ENCODE measurements at regions not wholly inside any gene's neighbourhood (a gene's known extent, or its start where the extent isn't known, plus 50 kb on each side); places are given as distances from the start of the nearest gene placed in this dataset.
"Not testable (repeated sequence)": the region's sequence is repeated elsewhere in the genome, so short reads cannot be mapped to it uniquely, and the experiment has no call there.

DNA sequence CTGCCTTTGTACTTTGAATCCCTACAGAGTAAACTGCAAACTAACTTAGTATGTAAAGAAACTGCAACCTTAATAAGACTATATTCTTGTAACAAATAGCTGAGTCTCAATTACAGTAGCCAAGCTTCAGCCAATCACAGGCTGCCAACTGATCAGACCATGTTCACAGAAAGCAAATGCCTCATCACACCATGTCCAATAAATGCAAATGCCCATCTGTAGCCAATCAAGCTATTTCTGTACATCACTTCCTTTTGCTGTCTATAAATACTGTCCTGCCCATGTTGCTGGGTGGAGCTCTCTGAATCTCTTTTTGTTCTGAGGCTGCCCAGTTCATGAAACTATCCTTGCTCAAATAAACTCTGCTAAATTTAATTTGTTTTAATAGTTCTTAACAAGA lies 531.7 kb upstream of the TOM1L1 start:
- H3K4me3 ChIP-seq (ENCODE audit: low read length) = no peak overlapping the region
- peaks cover 3% of the 10 kb centered on the region; the same call in 1 of the 2 replicates for H3K9me3 ChIP-seq (ENCODE audit: insufficient read depth, low read depth, low read length)
- H3K27ac ChIP-seq (ENCODE audit: low read length) = no peak overlapping the region
- H3K9ac ChIP-seq (ENCODE audit: low read depth, low read length) = no peak overlapping the region
- no peaks in the 10 kb centered on the region for H3K36me3 ChIP-seq (ENCODE audit: insufficient read depth, low read depth, low read length)
- no peaks in the 10 kb centered on the region for H3K27me3 ChIP-seq (ENCODE audit: insufficient read depth, low read length)
- peaks cover 16% of the 10 kb centered on the region; the same call in 1 of the 2 replicates for H3K4me1 ChIP-seq (ENCODE audit: insufficient read depth, low read length)

DNA sequence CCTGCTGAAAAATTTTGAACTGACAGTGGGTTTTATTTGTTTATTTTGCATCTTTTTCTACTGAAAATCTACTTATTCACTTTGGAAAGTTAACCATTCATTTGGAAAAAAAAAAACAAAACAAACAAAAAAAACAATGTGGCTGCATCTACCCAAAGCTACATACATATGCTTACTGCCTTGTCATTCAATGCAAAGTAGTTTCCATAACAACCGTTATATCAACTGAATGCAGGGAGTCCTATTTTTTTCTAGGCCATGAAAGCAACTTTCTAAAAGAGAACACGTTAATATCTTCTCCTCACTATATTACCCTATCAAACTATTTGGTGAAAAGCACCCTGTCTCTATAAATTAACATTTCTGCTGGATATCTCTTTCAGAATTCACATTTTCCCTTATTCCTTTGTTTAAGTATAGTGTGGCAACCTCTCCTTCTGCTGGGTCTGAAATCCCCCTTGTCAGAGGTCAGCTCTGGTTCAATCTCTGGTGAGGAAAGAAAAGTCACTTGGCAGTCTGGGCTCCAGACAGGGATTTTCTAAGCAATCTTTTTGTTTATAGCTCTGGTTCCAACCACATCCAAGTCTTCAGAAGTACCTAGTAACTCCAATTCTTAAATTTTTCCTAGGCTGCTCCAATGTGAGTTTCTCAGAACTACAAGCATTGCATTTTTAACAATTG lies 528.4 kb upstream of the TOM1L1 start:
- H3K36me3 ChIP-seq (ENCODE audit: insufficient read depth, low read depth, low read length) = no peaks in the 10 kb centered on the region
- H3K27ac ChIP-seq (ENCODE audit: low read length) = peak overlapping the region; percentile 1
- no peak overlapping the region for H3K4me3 ChIP-seq (ENCODE audit: low read length)
- no peaks in the 10 kb centered on the region for H3K27me3 ChIP-seq (ENCODE audit: insufficient read depth, low read length)
- no peak overlapping the region; the same call in 1 of the 2 replicates for H3K9ac ChIP-seq (ENCODE audit: low read depth, low read length)
- H3K9me3 ChIP-seq (ENCODE audit: insufficient read depth, low read depth, low read length) = peaks cover 3% of the 10 kb centered on the region; the same call in 1 of the 2 replicates
- peaks cover 17% of the 10 kb centered on the region; the same call in 1 of the 2 replicates for H3K4me1 ChIP-seq (ENCODE audit: insufficient read depth, low read length)

DNA sequence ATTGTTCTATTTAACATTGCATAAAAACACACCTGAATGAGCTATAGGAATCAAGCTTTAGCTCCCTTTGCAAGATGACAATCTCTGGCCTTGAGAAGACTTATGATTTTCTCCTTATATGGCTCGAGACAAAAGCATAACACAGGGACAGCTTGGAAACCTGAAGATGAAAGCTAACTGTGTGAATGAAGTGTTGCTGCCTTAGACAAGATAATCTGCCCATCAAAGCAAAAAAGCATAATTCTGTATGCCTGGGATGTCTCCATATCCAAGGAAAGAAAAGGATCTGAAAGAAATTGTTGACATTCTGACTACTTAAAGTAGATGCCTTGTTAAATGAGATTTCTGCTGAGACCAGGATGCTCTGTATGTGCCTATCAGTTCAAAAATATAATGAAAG lies 526.7 kb upstream of the TOM1L1 start:
- Histone ChIP-seq H3K27ac (ENCODE audit: low read length) (no peak overlapping the region), H3K9ac (ENCODE audit: low read depth, low read length) (no peak overlapping the region), H3K4me1 (ENCODE audit: insufficient read depth, low read length) (peaks cover 17% of the 10 kb centered on the region; the same call in 1 of the 2 replicates)

DNA sequence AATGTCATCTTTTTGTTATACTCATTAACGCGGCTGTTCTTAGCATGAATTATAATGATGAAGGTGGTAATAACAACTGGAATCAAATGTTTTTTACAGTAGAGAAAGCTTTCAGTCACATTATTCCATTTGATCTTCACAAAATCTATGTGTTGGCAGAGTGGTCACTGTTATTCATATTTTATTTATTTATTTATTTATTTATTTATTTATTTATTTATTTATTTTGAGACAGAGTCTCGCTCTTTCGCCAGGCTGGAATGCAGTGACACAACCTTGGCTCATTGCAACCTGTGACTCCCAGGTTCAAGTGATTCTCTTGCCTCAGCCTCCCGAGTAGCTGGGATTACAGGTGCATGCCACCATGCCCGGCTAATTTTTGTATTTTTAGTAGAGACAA lies 524.2 kb upstream of the TOM1L1 start:
- H3K4me1 ChIP-seq (ENCODE audit: insufficient read depth, low read length) = peaks cover 17% of the 10 kb centered on the region; the same call in 1 of the 2 replicates
- not testable (repeated sequence) for H3K36me3 ChIP-seq (ENCODE audit: insufficient read depth, low read depth, low read length); H3K9ac ChIP-seq (ENCODE audit: low read depth, low read length); H3K27ac ChIP-seq (ENCODE audit: low read length); H3K4me3 ChIP-seq (ENCODE audit: low read length); H3K27me3 ChIP-seq (ENCODE audit: insufficient read depth, low read length); H3K9me3 ChIP-seq (ENCODE audit: insufficient read depth, low read depth, low read length)

More for the DNA sequence above, 526.7 kb upstream of the TOM1L1 start:
- H3K9me3 ChIP-seq (ENCODE audit: insufficient read depth, low read depth, low read length) = peaks cover 3% of the 10 kb centered on the region; the same call in 1 of the 2 replicates
- H3K27me3 ChIP-seq (ENCODE audit: insufficient read depth, low read length) = no peaks in the 10 kb centered on the region
- no peaks in the 10 kb centered on the region for H3K36me3 ChIP-seq (ENCODE audit: insufficient read depth, low read depth, low read length)
- H3K4me3 ChIP-seq (ENCODE audit: low read length) = no peak overlapping the region

DNA sequence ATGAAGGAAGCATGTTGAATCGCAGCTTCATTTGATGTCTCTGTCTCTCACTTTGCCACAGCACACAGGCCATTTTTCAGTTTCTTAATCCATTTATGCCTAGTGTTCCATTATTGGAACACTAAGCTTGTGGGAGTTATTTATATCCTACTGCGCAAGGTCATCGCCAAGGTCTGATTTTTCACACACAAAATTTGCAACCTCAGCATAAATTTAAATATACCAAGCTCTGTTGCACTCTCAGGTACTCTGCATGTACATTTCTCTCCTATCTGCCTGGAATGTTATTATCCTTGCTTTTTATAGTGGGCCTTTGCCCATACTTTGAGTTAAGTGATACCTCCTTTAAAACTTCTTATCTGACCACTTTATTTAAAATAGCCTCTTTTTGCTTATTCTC lies 519.2 kb upstream of the TOM1L1 start:
- H3K4me1 ChIP-seq (ENCODE audit: insufficient read depth, low read length) = no peaks in the 10 kb centered on the region
- no peak overlapping the region for H3K9ac ChIP-seq (ENCODE audit: low read depth, low read length)
- H3K9me3 ChIP-seq (ENCODE audit: insufficient read depth, low read depth, low read length) = no peaks in the 10 kb centered on the region
- H3K4me3 ChIP-seq (ENCODE audit: low read length) = no peak overlapping the region
- no peak overlapping the region for H3K27ac ChIP-seq (ENCODE audit: low read length)
- H3K36me3 ChIP-seq (ENCODE audit: insufficient read depth, low read depth, low read length) = no peaks in the 10 kb centered on the region
- H3K27me3 ChIP-seq (ENCODE audit: insufficient read depth, low read length) = no peaks in the 10 kb centered on the region

DNA sequence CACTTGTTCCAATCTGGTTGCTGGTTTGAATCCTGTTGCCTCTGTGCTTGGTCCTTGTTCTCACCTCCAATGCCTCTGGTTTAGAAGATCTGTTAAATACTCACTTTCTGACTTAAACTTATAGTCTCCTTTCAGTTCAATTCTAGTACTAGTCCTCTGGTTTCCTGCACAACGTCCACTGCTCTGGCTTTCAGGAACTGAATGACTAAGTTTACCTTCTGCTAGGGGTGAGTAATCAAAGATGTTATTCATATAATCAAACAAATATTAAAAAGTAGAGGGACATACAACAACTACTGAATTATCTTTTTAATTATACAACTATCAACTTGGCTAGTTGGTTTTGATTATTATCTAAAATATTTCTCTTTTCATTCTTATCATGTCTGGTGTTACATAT lies 496.4 kb upstream of the TOM1L1 start:
- Histone ChIP-seq H3K36me3 (ENCODE audit: insufficient read depth, low read depth, low read length) (no peaks in the 10 kb centered on the region), H3K9me3 (ENCODE audit: insufficient read depth, low read depth, low read length) (no peaks in the 10 kb centered on the region), H3K4me1 (ENCODE audit: insufficient read depth, low read length) (no peaks in the 10 kb centered on the region), H3K27ac (ENCODE audit: low read length) (no peak overlapping the region), H3K9ac (ENCODE audit: low read depth, low read length) (no peak overlapping the region), H3K4me3 (ENCODE audit: low read length) (no peak overlapping the region), H3K27me3 (ENCODE audit: insufficient read depth, low read length) (no peaks in the 10 kb centered on the region)

DNA sequence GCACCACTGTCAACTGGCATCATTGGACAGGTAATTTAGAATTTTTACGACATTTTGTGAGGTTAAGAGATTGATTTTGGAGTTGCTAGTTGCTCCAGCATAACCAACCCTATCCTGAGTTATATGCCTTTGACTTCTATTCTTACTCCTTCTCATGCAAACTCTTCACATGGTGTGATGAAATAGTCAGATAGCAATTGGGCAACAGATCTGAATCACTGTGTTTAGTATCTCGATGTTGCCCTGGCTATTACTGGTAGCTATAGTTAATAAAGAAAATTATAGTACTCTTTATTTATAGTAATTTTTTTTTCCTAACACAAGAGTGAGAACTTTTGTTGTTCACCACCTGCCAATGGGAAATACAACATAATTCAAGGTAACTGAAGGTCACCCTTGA lies 494.8 kb upstream of the TOM1L1 start:
- no peaks in the 10 kb centered on the region for H3K36me3 ChIP-seq (ENCODE audit: insufficient read depth, low read depth, low read length)
- H3K4me1 ChIP-seq (ENCODE audit: insufficient read depth, low read length) = no peaks in the 10 kb centered on the region
- no peak overlapping the region for H3K27ac ChIP-seq (ENCODE audit: low read length)
- no peak overlapping the region for H3K4me3 ChIP-seq (ENCODE audit: low read length)
- H3K27me3 ChIP-seq (ENCODE audit: insufficient read depth, low read length) = no peaks in the 10 kb centered on the region
- H3K9me3 ChIP-seq (ENCODE audit: insufficient read depth, low read depth, low read length) = no peaks in the 10 kb centered on the region
- no peak overlapping the region for H3K9ac ChIP-seq (ENCODE audit: low read depth, low read length)

DNA sequence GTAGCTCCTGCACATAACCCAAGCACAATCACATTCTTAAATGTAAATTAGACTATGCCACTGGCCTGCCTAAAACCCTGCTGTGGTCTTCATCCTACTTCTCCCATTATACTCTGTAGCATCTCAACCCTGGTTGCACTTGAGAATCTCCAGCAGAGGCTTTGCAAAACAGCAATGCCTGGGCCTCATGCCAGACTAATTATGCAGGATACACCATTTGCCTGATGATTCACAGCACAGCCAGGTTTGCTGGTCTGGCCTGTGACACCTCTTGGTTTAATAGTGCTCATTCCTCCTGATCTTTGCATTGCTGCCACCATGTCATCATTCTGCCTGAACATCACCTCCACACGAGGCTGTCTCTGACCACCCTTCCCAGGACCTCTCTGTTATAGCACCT lies 491.9 kb upstream of the TOM1L1 start:
- H3K9ac ChIP-seq (ENCODE audit: low read depth, low read length) = no peak overlapping the region
- no peaks in the 10 kb centered on the region for H3K36me3 ChIP-seq (ENCODE audit: insufficient read depth, low read depth, low read length)
- H3K4me3 ChIP-seq (ENCODE audit: low read length) = no peak overlapping the region
- H3K27ac ChIP-seq (ENCODE audit: low read length) = no peak overlapping the region
- H3K4me1 ChIP-seq (ENCODE audit: insufficient read depth, low read length) = no peaks in the 10 kb centered on the region
- no peaks in the 10 kb centered on the region for H3K9me3 ChIP-seq (ENCODE audit: insufficient read depth, low read depth, low read length)
- H3K27me3 ChIP-seq (ENCODE audit: insufficient read depth, low read length) = no peaks in the 10 kb centered on the region

DNA sequence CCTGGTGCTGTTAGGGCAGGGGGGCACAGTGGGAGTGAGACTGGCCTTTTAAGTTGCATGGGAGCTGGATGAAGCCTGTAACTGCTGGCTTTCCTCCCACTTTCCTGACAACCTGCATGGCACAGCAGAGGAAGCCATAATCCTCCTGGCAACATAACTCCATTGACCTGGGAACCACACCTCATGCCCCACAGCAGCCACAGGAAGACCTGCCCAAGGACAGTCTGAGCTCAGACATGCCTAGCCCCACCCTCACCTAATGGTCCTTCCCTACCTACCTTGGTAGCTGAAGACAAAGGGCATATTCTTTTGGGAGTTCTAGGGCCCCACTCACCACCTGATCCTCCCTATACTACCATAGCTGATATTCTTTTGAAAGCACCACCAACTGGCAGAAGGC lies 482.2 kb upstream of the TOM1L1 start:
- Histone ChIP-seq H3K9me3 (ENCODE audit: insufficient read depth, low read depth, low read length) (no peaks in the 10 kb centered on the region; the same call in none of the 2 replicates), H3K4me3 (ENCODE audit: low read length) (no peak overlapping the region), H3K9ac (ENCODE audit: low read depth, low read length) (no peak overlapping the region), H3K27me3 (ENCODE audit: insufficient read depth, low read length) (no peaks in the 10 kb centered on the region), H3K4me1 (ENCODE audit: insufficient read depth, low read length) (no peaks in the 10 kb centered on the region), H3K36me3 (ENCODE audit: insufficient read depth, low read depth, low read length) (no peaks in the 10 kb centered on the region), H3K27ac (ENCODE audit: low read length) (no peak overlapping the region)

DNA sequence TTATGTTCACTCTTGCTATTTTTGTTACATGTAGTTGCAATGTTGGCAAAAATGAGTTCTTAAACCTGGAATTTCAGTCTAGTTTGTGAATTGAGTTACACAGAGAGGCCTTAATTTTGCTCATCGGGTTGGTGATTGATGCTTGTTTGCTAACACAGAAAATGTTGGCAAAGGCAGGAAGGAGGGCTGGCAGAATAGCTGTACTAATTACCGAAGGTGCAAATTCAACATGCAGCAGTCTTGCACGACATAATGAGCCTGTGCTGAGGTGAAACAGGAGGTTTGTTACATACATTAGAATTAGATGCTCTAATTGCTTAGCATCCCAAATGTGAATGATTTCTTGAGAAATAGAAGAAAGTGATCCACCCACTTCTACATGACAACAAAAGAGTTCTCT lies 475.0 kb upstream of the TOM1L1 start:
- Histone ChIP-seq H3K9me3 (ENCODE audit: insufficient read depth, low read depth, low read length) (no peaks in the 10 kb centered on the region; the same call in 1 of the 2 replicates), H3K4me3 (ENCODE audit: low read length) (no peak overlapping the region), H3K27ac (ENCODE audit: low read length) (no peak overlapping the region)

DNA sequence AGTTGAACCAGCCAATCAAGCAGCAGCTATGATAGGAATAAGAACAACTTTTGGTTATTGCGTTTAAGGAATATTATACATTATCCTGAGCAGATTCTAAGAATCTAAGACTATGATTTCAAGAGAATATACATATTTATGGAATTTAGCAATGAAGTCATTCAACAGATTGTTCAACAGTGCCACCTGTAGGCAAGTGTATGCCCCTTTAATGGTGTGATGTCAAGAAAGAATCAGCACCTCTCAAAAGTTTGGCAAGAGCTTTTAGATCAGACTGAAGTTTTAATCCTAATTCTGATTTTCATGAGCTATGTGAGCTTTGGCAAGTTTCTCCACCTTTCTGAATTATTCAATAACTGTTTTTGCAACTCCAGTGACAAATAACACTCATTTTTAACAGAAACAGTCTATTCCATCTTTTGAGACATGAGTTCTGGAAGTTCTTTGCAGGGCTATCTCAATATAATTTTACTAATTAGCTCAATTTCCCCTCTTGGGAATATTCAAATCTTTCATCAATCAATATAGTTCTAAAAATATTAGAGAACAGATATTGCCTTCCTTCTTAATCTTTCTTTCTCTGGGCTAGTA lies 474.3 kb upstream of the TOM1L1 start:
- no peak overlapping the region for H3K4me3 ChIP-seq (ENCODE audit: low read length)
- H3K27ac ChIP-seq (ENCODE audit: low read length) = no peak overlapping the region
- no peaks in the 10 kb centered on the region; the same call in 1 of the 2 replicates for H3K9me3 ChIP-seq (ENCODE audit: insufficient read depth, low read depth, low read length)
- no peak overlapping the region for H3K9ac ChIP-seq (ENCODE audit: low read depth, low read length)
- H3K27me3 ChIP-seq (ENCODE audit: insufficient read depth, low read length) = no peaks in the 10 kb centered on the region
- no peaks in the 10 kb centered on the region for H3K4me1 ChIP-seq (ENCODE audit: insufficient read depth, low read length)
- no peaks in the 10 kb centered on the region for H3K36me3 ChIP-seq (ENCODE audit: insufficient read depth, low read depth, low read length)

More for the DNA sequence above, 475.0 kb upstream of the TOM1L1 start:
- Histone ChIP-seq H3K4me1 (ENCODE audit: insufficient read depth, low read length) (no peaks in the 10 kb centered on the region), H3K27me3 (ENCODE audit: insufficient read depth, low read length) (no peaks in the 10 kb centered on the region), H3K36me3 (ENCODE audit: insufficient read depth, low read depth, low read length) (no peaks in the 10 kb centered on the region), H3K9ac (ENCODE audit: low read depth, low read length) (no peak overlapping the region)

DNA sequence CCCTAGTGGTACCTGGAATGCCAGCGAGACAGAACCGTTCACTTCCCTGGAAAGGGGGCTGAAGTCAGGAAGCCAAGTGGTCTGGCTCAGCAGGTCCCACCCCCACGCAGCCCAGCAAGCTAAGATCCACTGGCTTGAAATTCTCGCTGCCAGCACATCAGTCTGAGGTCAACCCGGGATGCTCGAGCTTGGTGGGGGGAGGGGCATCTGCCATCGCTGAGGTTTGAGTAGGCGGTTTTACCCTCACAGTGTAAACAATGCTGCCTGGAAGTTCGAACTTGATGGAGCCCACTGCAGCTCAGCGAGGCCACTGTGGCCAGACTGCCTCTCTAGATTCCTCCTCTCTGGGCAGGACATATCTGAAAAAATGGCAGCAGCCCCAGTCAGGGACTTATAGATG lies 464.7 kb upstream of the TOM1L1 start:
- Histone ChIP-seq H3K4me3 (ENCODE audit: low read length) (no peak overlapping the region), H3K27ac (ENCODE audit: low read length) (no peak overlapping the region), H3K27me3 (ENCODE audit: insufficient read depth, low read length) (no peaks in the 10 kb centered on the region), H3K4me1 (ENCODE audit: insufficient read depth, low read length) (no peaks in the 10 kb centered on the region), H3K9me3 (ENCODE audit: insufficient read depth, low read depth, low read length) (no peaks in the 10 kb centered on the region), H3K36me3 (ENCODE audit: insufficient read depth, low read depth, low read length) (no peaks in the 10 kb centered on the region), H3K9ac (ENCODE audit: low read depth, low read length) (no peak overlapping the region)

Measured in iPS-20b (cell line).